GM13976 (cell line): ENCODE measurements at regions not wholly inside any gene's neighbourhood (a gene's known extent, or its start where the extent isn't known, plus 50 kb on each side); places are given as distances from the start of the nearest gene placed in this dataset.

Experiments used
- DNase-seq: peaks from one replicate; pipeline ENCODE4 v3.0.0; 2012; ENCODE audit warnings: low spot score
- CTCF ChIP-seq: IDR thresholded peaks from 2 replicates; pipeline ENCODE4 v1.5.1; 2012; ENCODE audit warnings: borderline replicate concordance, mild to moderate bottlenecking; ENCODE audit not compliant: insufficient read depth; ENCODE audit errors: extremely low read depth, missing control alignments, control extremely low read depth
- in situ Hi-C: fragments of 300-500 bp; cut with MboI; formaldehyde crosslinking; loops from one replicate; pipeline ENCODE4 v1.12.0; 2022; ENCODE audit warnings: low sequenced_read_pairs, mixed read lengths, inconsistent platforms; ENCODE audit not compliant: unreplicated experiment

GRCh38 chr19:30718014-30718413 lies 345.8 kb downstream of the ZNF536 start:
- no peak for DNase-seq
- in situ Hi-C loops, result loop anchor here (25.0 kb wide), 1 partner anchor 1844 kb away; no protein-coding TSS in a partner anchor
- TF ChIP-seq CTCF, result no peak

GRCh38 chr19:30717381-30717780 lies 345.2 kb downstream of the ZNF536 start:
- DNase-seq, result no peak
- TF ChIP-seq CTCF, result no peak
- in situ Hi-C loops, result loop anchor here (25.0 kb wide), 1 partner anchor 1845 kb away; no protein-coding TSS in a partner anchor

- DNase-seq, result no peak
- in situ Hi-C loops, result loop anchor here (25.0 kb wide), 1 partner anchor 1850 kb away; no protein-coding TSS in a partner anchor
- TF ChIP-seq CTCF, result no peak
Measured at GRCh38 chr19:30712431-30713337, 340.5 kb downstream of the ZNF536 start.

- in situ Hi-C loops, result loop anchor here (25.0 kb wide), 1 partner anchor 1850 kb away; no protein-coding TSS in a partner anchor
- no peak for TF ChIP-seq CTCF
Measured at GRCh38 chr19:30711826-30712225, 339.6 kb downstream of the ZNF536 start.

GRCh38 chr19:30711296-30711695 lies 339.1 kb downstream of the ZNF536 start:
- TF ChIP-seq CTCF, result no peak
- no peak for DNase-seq
- in situ Hi-C loops, result loop anchor here (25.0 kb wide), 1 partner anchor 1851 kb away; no protein-coding TSS in a partner anchor

More at GRCh38 chr19:30711826-30712225, 339.6 kb downstream of the ZNF536 start:
- DNase-seq, result no peak

- no peak for TF ChIP-seq CTCF
Measured at GRCh38 chr19:30710721-30711120, 338.5 kb downstream of the ZNF536 start.

More at GRCh38 chr19:30710721-30711120, 338.5 kb downstream of the ZNF536 start:
- no peak for DNase-seq
- in situ Hi-C loops, result loop anchor here (25.0 kb wide), 1 partner anchor 1852 kb away; no protein-coding TSS in a partner anchor
